ENCODE measurements at regions not wholly inside any gene's neighbourhood (a gene's known extent, or its start where the extent isn't known, plus 50 kb on each side); places are given as distances from the start of the nearest gene placed in this dataset.

GRCh38 chr1:87563211-87563610 is 234.5 kb downstream of the LMO4 start:
- no peak for TF ChIP-seq CTCF (IDR thresholded peaks at IDR 0.05)
- no peak for TF ChIP-seq POLR2A (IDR thresholded peaks at IDR 0.05)

Data from body of pancreas (tissue), 4 donors.